DND-41 (cell line): ENCODE measurements at regions not wholly inside any gene's neighbourhood (a gene's known extent, or its start where the extent isn't known, plus 50 kb on each side); places are given as distances from the start of the nearest gene placed in this dataset.

ENCODE experiments used
- ATAC-seq: fragments of 200-7000 bp; cut with Tn5 transposase; 3 replicates; pipeline ENCODE4 v1.9.1; 2021; ENCODE audit warnings: low read depth; ENCODE audit not compliant: insufficient read depth
- DNase-seq: peaks from one replicate; pipeline ENCODE4 v3.0.0-alpha.2; 2020
- H2AFZ ChIP-seq: 2 replicates; pipeline ENCODE4 v1.6.0; 2012; ENCODE audit warnings: low read depth, low read length
- H3K27ac ChIP-seq: 2 replicates; pipeline ENCODE4 v1.5.1; 2012; ENCODE audit warnings: low read length, inconsistent platforms
- H3K27me3 ChIP-seq: fragments of 200-600 bp; sonication (generic); 2 replicates; pipeline ENCODE4 v1.6.0; 2012; ENCODE audit warnings: low read length, mild to moderate bottlenecking, inconsistent platforms; ENCODE audit not compliant: insufficient read depth, poor library complexity
- H3K36me3 ChIP-seq: 2 replicates; pipeline ENCODE4 v1.5.1; 2012; ENCODE audit warnings: low read length, inconsistent platforms; ENCODE audit not compliant: insufficient read depth
- H3K4me1 ChIP-seq: 2 replicates; pipeline ENCODE4 v1.5.1; 2012; ENCODE audit warnings: mild to moderate bottlenecking, low read length; ENCODE audit not compliant: insufficient read depth
- H3K4me2 ChIP-seq: 2 replicates; pipeline ENCODE4 v1.6.0; 2012; ENCODE audit warnings: mild to moderate bottlenecking, moderate library complexity, low read length, inconsistent platforms; ENCODE audit not compliant: insufficient read depth
- H3K4me3 ChIP-seq, 2 experiments: fragments of 200-600 bp in 1 of 2; shearing (Covaris generic) in 1 of 2; 2 replicates each; pipeline ENCODE4 v1.5.1; 2012 to 2016; ENCODE audit warnings: inconsistent platforms in 2 of 2, low read length in 2 of 2, mild to moderate bottlenecking in 2 of 2, low read depth in 1 of 2, moderate library complexity in 1 of 2
- H3K79me2 ChIP-seq: 2 replicates; pipeline ENCODE4 v1.6.0; 2012; ENCODE audit warnings: low read length, inconsistent platforms; ENCODE audit not compliant: insufficient read depth
- H3K9ac ChIP-seq: 2 replicates; pipeline ENCODE4 v1.6.0; 2012; ENCODE audit warnings: low read depth, mild to moderate bottlenecking, inconsistent platforms, low read length, moderate library complexity
- H3K9me3 ChIP-seq: 2 replicates; pipeline ENCODE4 v1.5.1; 2012; ENCODE audit warnings: low read length, moderate library complexity, mild to moderate bottlenecking, inconsistent platforms; ENCODE audit not compliant: insufficient read depth, severe bottlenecking
- H4K20me1 ChIP-seq: 2 replicates; pipeline ENCODE4 v1.6.0; 2012; ENCODE audit warnings: low read length; ENCODE audit not compliant: insufficient read depth
- CTCF ChIP-seq: IDR thresholded peaks from 2 replicates; pipeline ENCODE4 v1.5.1; 2012; ENCODE audit warnings: borderline replicate concordance, low read length, moderate library complexity, mild to moderate bottlenecking; ENCODE audit not compliant: poor library complexity, severe bottlenecking; ENCODE audit errors: extremely low read depth
- EZH2 ChIP-seq: IDR thresholded peaks from 3 replicates; pipeline ENCODE4 v1.6.1; 2012; ENCODE audit warnings: borderline replicate concordance, low read depth, mild to moderate bottlenecking, moderate library complexity, low read length, inconsistent platforms; ENCODE audit not compliant: severe bottlenecking

- H3K4me1 ChIP-seq = no peaks in the 10 kb centered on the region
- H3K4me2 ChIP-seq = no peak overlapping the region
- H3K4me3 ChIP-seq = no peak overlapping the region
- no peaks in the 10 kb centered on the region for H4K20me1 ChIP-seq
- H3K36me3 ChIP-seq = no peaks in the 10 kb centered on the region
- DNase-seq (no peak), ATAC-seq (no peak)
- no peaks in the 10 kb centered on the region for H3K27me3 ChIP-seq
- no peak overlapping the region for H3K9ac ChIP-seq
- no peaks in the 10 kb centered on the region for H3K9me3 ChIP-seq
- no peak for TF ChIP-seq EZH2
- TF ChIP-seq CTCF = no peak
- H3K79me2 ChIP-seq = no peaks in the 10 kb centered on the region
- no peak overlapping the region for H2AFZ ChIP-seq
- no peak overlapping the region for H3K27ac ChIP-seq
Measured at GRCh38 chr2:128585706-128586105, 267.0 kb upstream of the HS6ST1 start.

GRCh38 chr2:128589681-128590080 is 271.0 kb upstream of the HS6ST1 start:
- Histone ChIP-seq H3K27ac (no peak overlapping the region), H3K9me3 (no peaks in the 10 kb centered on the region), H2AFZ (no peak overlapping the region), H3K36me3 (no peaks in the 10 kb centered on the region), H3K27me3 (no peaks in the 10 kb centered on the region), H3K4me2 (no peak overlapping the region), H3K9ac (no peak overlapping the region), H3K79me2 (no peaks in the 10 kb centered on the region), H3K4me1 (peaks cover 6% of the 10 kb centered on the region; the same call in 1 of the 2 replicates), H3K4me3 (no peak overlapping the region), H4K20me1 (no peaks in the 10 kb centered on the region)
- peak; percentile 31 for TF ChIP-seq CTCF
- no peak for TF ChIP-seq EZH2
- no peak for DNase-seq
- no peak for ATAC-seq

- Histone ChIP-seq H3K36me3 (no peaks in the 10 kb centered on the region), H3K4me3 (no peak overlapping the region)
Measured at GRCh38 chr2:128590309-128591021, 271.8 kb upstream of the HS6ST1 start.

More at GRCh38 chr2:128590309-128591021, 271.8 kb upstream of the HS6ST1 start:
- H3K9me3 ChIP-seq = no peaks in the 10 kb centered on the region
- ATAC-seq (no peak), DNase-seq (no peak)
- TF ChIP-seq EZH2 = no peak
- TF ChIP-seq CTCF = no peak
- no peak overlapping the region for H3K9ac ChIP-seq
- H3K79me2 ChIP-seq = no peaks in the 10 kb centered on the region
- no peaks in the 10 kb centered on the region for H3K27me3 ChIP-seq
- H3K4me1 ChIP-seq = peaks cover 6% of the 10 kb centered on the region; the same call in 1 of the 2 replicates
- H3K4me2 ChIP-seq = no peak overlapping the region
- no peak overlapping the region for H3K27ac ChIP-seq
- H4K20me1 ChIP-seq = no peaks in the 10 kb centered on the region
- no peak overlapping the region for H2AFZ ChIP-seq
